Endodermal cell (in vitro differentiated cells): ENCODE measurements at regions not wholly inside any gene's neighbourhood (a gene's known extent, or its start where the extent isn't known, plus 50 kb on each side); places are given as distances from the start of the nearest gene placed in this dataset.
A peak's percentile ranks its signal among the peaks of the same experiment; 100 is the strongest.

Experiments
- DNase-seq: peaks from one replicate; pipeline ENCODE4 v3.0.0-alpha.2; 2017
- H3K27ac ChIP-seq: 2 replicates; pipeline ENCODE4 v1.5.1; 2013; ENCODE audit warnings: mild to moderate bottlenecking, low read depth, low read length, moderate library complexity
- H3K27me3 ChIP-seq: 2 replicates; pipeline ENCODE4 v1.6.1; 2013; ENCODE audit warnings: mild to moderate bottlenecking, low read length, moderate library complexity; ENCODE audit not compliant: insufficient read depth, control insufficient read depth, poor library complexity, severe bottlenecking
- H3K36me3 ChIP-seq: 2 replicates; pipeline ENCODE4 v1.7.0; 2013; ENCODE audit warnings: mild to moderate bottlenecking, low read length, moderate library complexity; ENCODE audit not compliant: control insufficient read depth, insufficient read depth
- H3K4me1 ChIP-seq: one replicate; pipeline ENCODE4 v1.7.0; 2013; ENCODE audit warnings: low read length; ENCODE audit not compliant: control insufficient read depth, insufficient read depth
- H3K4me3 ChIP-seq: 2 replicates; pipeline ENCODE4 v1.5.1; 2013; ENCODE audit warnings: mild to moderate bottlenecking, low read length, moderate library complexity
- H3K9ac ChIP-seq: 2 replicates; pipeline ENCODE4 v1.6.1; 2013; ENCODE audit warnings: mild to moderate bottlenecking, low read length, moderate library complexity; ENCODE audit not compliant: poor library complexity, severe bottlenecking; ENCODE audit errors: extremely low read depth
- H3K9me3 ChIP-seq: 2 replicates; pipeline ENCODE4 v1.6.1; 2013; ENCODE audit warnings: mild to moderate bottlenecking, low read length, moderate library complexity; ENCODE audit not compliant: control insufficient read depth
- H3K27ac Mint-ChIP-seq: 2 replicates; pipeline ENCODE4 v1.8.0; 2020; ENCODE audit warnings: mixed read lengths
- H3K27me3 Mint-ChIP-seq: 2 replicates; pipeline ENCODE4 v1.8.0; 2021; ENCODE audit warnings: mild to moderate bottlenecking, mixed read lengths; ENCODE audit not compliant: insufficient read depth
- H3K36me3 Mint-ChIP-seq: 2 replicates; pipeline ENCODE4 v1.8.0; 2020; ENCODE audit warnings: low read depth, mixed read lengths
- H3K4me1 Mint-ChIP-seq: 2 replicates; pipeline ENCODE4 v1.8.0; 2020; ENCODE audit warnings: mixed read lengths
- H3K4me3 Mint-ChIP-seq: 2 replicates; pipeline ENCODE4 v1.8.0; 2020; ENCODE audit warnings: mild to moderate bottlenecking, moderate library complexity, mixed read lengths
- H3K9me3 Mint-ChIP-seq: 2 replicates; pipeline ENCODE4 v1.8.0; 2020; ENCODE audit warnings: mild to moderate bottlenecking, mixed read lengths
- WGBS, 2 experiments: methylation state at CpG; one replicate each; pipeline versions ENCODE4 v1.1.5 to v1.1.7; 2013; ENCODE audit warnings: missing lambda C conversion rate in 2 of 2, mixed read lengths in 1 of 2; ENCODE audit not compliant: insufficient coverage in 1 of 2, insufficient read length in 1 of 2; 5-methylcytosine and 5-hydroxymethylcytosine counted together
- TF ChIP-seq, protein P1 (sequence below): fragments of 200-600 bp; sonication (generic); conservative IDR thresholded peaks from 2 replicates; pipeline ENCODE4 v1.5.0; 2021; ENCODE audit warnings: antibody characterized with exemption, mild to moderate bottlenecking

DNA sequence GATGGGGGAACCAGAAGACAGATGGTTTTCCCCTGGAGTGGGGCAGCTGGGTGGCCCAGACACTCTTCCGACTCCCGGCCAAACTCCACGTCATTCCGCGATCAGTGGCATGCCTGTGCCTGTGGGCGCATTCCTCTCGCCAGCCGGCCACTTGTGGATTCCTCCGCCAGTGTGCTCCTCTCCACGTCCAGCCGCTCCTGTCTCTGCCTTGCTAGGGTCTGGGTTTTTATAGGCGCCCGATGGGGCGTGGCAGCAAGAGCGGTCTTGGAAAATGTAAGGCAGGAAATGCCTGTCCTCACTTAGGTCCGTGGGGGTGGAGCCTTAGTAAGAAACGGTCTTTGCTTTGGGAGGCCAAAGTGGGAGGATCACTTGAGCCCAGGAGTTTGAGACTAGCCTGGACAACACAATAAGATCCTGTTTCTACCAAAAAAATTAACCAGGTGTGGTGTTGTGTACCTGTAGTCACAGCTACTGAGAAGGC is 81.6 kb upstream of the SEPTIN5 start:
- Mint-ChIP-seq H3K4me1 (peaks cover 4% of the 10 kb centered on the region), H3K27me3 (peaks cover 2% of the 10 kb centered on the region), H3K4me3 (no peak overlapping the region), H3K27ac (no peak overlapping the region), H3K36me3 (no peaks in the 10 kb centered on the region), H3K9me3 (no peaks in the 10 kb centered on the region)
- Histone ChIP-seq H3K4me3 (no peak overlapping the region), H3K4me1 (no peaks in the 10 kb centered on the region), H3K9ac (no peak overlapping the region), H3K36me3 (no peaks in the 10 kb centered on the region), H3K27ac (no peak overlapping the region), H3K27me3 (no peaks in the 10 kb centered on the region), H3K9me3 (no peaks in the 10 kb centered on the region)
- no peak for DNase-seq
- TF ChIP-seq, protein P1, sequence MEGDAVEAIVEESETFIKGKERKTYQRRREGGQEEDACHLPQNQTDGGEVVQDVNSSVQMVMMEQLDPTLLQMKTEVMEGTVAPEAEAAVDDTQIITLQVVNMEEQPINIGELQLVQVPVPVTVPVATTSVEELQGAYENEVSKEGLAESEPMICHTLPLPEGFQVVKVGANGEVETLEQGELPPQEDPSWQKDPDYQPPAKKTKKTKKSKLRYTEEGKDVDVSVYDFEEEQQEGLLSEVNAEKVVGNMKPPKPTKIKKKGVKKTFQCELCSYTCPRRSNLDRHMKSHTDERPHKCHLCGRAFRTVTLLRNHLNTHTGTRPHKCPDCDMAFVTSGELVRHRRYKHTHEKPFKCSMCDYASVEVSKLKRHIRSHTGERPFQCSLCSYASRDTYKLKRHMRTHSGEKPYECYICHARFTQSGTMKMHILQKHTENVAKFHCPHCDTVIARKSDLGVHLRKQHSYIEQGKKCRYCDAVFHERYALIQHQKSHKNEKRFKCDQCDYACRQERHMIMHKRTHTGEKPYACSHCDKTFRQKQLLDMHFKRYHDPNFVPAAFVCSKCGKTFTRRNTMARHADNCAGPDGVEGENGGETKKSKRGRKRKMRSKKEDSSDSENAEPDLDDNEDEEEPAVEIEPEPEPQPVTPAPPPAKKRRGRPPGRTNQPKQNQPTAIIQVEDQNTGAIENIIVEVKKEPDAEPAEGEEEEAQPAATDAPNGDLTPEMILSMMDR, result no peak
- WGBS, 2 experiments, result 95 to 97% methylated on average over 14 to 17 of the region's 17 CpGs

DNA sequence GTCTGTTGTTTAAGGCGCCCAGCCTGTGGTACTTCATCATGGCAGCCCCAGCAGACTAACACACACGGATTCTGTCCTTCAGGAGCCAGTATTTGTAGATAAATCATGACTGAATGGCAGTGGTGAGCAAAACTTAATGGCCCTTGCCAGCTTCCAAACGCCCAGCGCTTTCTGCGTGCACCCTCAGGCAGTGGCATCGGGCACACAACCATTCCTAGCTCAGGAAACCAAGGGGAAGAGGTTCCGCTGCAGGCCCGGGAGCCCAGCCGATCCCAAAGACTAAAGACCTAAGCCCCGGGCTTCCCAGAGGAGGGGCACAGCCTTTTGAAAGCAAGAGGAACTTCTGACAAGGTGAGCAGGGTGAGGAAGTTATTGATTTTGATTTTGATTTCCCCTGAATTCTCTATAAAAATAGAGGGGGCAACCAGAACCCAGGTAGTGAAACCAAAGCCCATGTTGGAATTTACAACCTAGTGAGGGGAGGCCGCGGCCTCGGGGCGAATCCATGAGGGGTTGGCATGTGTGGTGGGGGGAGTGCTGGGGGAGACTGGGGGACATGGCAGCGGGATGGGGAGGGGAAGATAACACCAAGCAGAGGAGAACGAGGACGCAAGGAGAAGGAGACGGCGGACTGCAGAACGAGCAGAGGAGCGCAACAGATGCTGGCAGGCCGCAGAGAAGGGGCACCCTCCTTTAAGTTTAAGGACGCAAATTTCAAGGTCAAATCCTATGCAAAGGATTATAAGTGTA is 79.9 kb upstream of the SEPTIN5 start:
- H3K9me3 Mint-ChIP-seq, result no peaks in the 10 kb centered on the region
- H3K27me3 ChIP-seq, result no peaks in the 10 kb centered on the region
- H3K27ac Mint-ChIP-seq, result no peak overlapping the region
- no peaks in the 10 kb centered on the region for H3K4me1 ChIP-seq
- H3K9me3 ChIP-seq, result no peaks in the 10 kb centered on the region
- no peak overlapping the region for H3K4me3 ChIP-seq
- H3K4me1 Mint-ChIP-seq, result peaks cover 4% of the 10 kb centered on the region
- H3K27ac ChIP-seq, result no peak overlapping the region
- H3K36me3 ChIP-seq, result no peaks in the 10 kb centered on the region
- peak; percentile 35 for DNase-seq
- peaks cover 2% of the 10 kb centered on the region for H3K27me3 Mint-ChIP-seq
- no peak overlapping the region for H3K4me3 Mint-ChIP-seq
- WGBS, 2 experiments, result 91 to 95% methylated on average over 17 to 22 of the region's 23 CpGs
- no peaks in the 10 kb centered on the region for H3K36me3 Mint-ChIP-seq
- H3K9ac ChIP-seq, result no peak overlapping the region
- TF ChIP-seq, protein P1, result no peak

DNA sequence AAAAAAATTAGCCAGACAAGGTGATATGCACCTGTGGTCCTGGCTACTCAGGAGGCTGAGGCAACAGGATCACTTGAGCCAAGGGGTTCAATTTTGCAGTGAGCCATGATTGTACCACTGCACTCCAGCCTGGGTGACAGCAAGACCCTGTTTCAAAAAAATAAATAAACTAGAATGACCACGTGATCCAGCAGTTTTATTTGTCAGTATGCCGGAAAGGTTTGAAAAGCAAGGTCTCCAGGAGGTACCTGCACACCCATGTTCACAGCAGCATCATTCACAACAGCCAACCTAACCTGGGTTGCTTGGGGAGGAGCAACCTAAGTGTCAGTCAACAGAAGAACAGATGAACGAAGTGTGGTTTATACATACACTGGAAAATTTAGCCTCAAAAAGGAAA is 78.7 kb upstream of the SEPTIN5 start:
- Histone ChIP-seq H3K9me3 (no peaks in the 10 kb centered on the region), H3K36me3 (no peaks in the 10 kb centered on the region), H3K27me3 (peaks cover 4% of the 10 kb centered on the region), H3K9ac (no peak overlapping the region), H3K4me1 (no peaks in the 10 kb centered on the region), H3K27ac (no peak overlapping the region), H3K4me3 (no peak overlapping the region)
- Mint-ChIP-seq H3K27ac (no peak overlapping the region), H3K27me3 (peaks cover 2% of the 10 kb centered on the region), H3K4me3 (no peak overlapping the region), H3K9me3 (no peaks in the 10 kb centered on the region), H3K36me3 (no peaks in the 10 kb centered on the region), H3K4me1 (peaks cover 4% of the 10 kb centered on the region)
- 89 to 94% methylated on average over 3 of the region's 3 CpGs for WGBS, 2 experiments
- peak; percentile 13 for DNase-seq
- TF ChIP-seq, protein P1, result no peak
